Endothelial cell of umbilical vein (primary cell): ENCODE measurements at regions not wholly inside any gene's neighbourhood (a gene's known extent, or its start where the extent isn't known, plus 50 kb on each side); places are given as distances from the start of the nearest gene placed in this dataset.

Experiments used
- BruUV-seq: library from RNA; stranded (reverse); fragments of 400-500 nt; replicated peaks from 2 replicates; lab custom pipeline; 2021; lab: Mats Ljungman, UMichigan
- CTCF ChIA-PET: fragments of 300-600, 350-600 bp; sonication (Branson Sonifier 250); formaldehyde crosslinking; loops from one replicate; lab custom pipeline; 2021; ENCODE audit warnings: antibody characterized with exemption, inconsistent platforms; lab: Charles Lee
- POLR2A ChIA-PET: fragments of 300-600, 350-600 bp; sonication (Branson Sonifier 250); formaldehyde crosslinking; loops from one replicate; lab custom pipeline; 2021; ENCODE audit warnings: antibody characterized with exemption, inconsistent platforms; lab: Charles Lee
- DNase-seq: peaks from one replicate; pipeline ENCODE4 v3.0.0-alpha.2; 2011; ENCODE audit warnings: low read depth, low spot score
- FAIRE-seq: peaks from 2 replicates; lab custom pipeline; 2011; peaks lifted over from hg19 to GRCh38; lab: Jason Lieb, UNC
- H2AFZ ChIP-seq: 2 replicates; pipeline ENCODE4 v1.6.0; 2012; ENCODE audit warnings: low read depth, low read length, control low read depth, inconsistent platforms
- H3K27ac ChIP-seq: 2 replicates; pipeline ENCODE4 v1.5.1; 2011; ENCODE audit warnings: low read depth, mild to moderate bottlenecking, control low read depth, low read length, moderate library complexity; ENCODE audit not compliant: insufficient read depth
- H3K27me3 ChIP-seq, 2 experiments: 2 replicates each; pipeline versions ENCODE4 v1.6.0 to v1.6.1; 2011; ENCODE audit warnings: low read length in 2 of 2, mixed read lengths in 1 of 2; ENCODE audit not compliant: control insufficient read depth in 2 of 2, insufficient read depth in 2 of 2
- H3K36me3 ChIP-seq, 2 experiments: 2 replicates in 1 of 2; 3 replicates in 1 of 2; pipeline ENCODE4 v1.5.1; 2011; ENCODE audit warnings: low read length in 2 of 2, mild to moderate bottlenecking in 1 of 2, moderate library complexity in 1 of 2; ENCODE audit not compliant: control insufficient read depth in 2 of 2, insufficient read depth in 2 of 2; ENCODE audit errors: extremely low read depth in 1 of 2
- H3K4me1 ChIP-seq: 3 replicates; pipeline ENCODE4 v1.5.1; 2011; ENCODE audit warnings: mild to moderate bottlenecking, low read length; ENCODE audit not compliant: control insufficient read depth, insufficient read depth; ENCODE audit errors: extremely low read depth
- H3K4me2 ChIP-seq: 2 replicates; pipeline ENCODE4 v1.6.1; 2011; ENCODE audit warnings: low read length, control low read depth, mixed read lengths; ENCODE audit not compliant: insufficient read depth
- H3K4me3 ChIP-seq, 3 experiments: fragments of 200-600 bp in 1 of 3; sonication (generic), shearing (Covaris generic) in 1 of 3; replicated peaks in 1 of 3; 2 replicates each; pipeline ENCODE4 v1.5.1; 2011 to 2016; ENCODE audit warnings: control low read depth in 3 of 3, low read length in 3 of 3, mild to moderate bottlenecking in 2 of 3, inconsistent platforms in 1 of 3, low read depth in 1 of 3, moderate library complexity in 1 of 3; ENCODE audit not compliant: insufficient read depth in 1 of 3
- H3K79me2 ChIP-seq: 2 replicates; pipeline ENCODE4 v1.6.0; 2012; ENCODE audit warnings: low read length, inconsistent platforms; ENCODE audit not compliant: control insufficient read depth, insufficient read depth
- H3K9ac ChIP-seq: replicated peaks from 2 replicates; pipeline ENCODE3; 2011; ENCODE audit warnings: low read length, control low read depth; ENCODE audit not compliant: insufficient read depth; ENCODE audit errors: extremely low read depth
- H3K9me1 ChIP-seq: replicated peaks from 3 replicates; pipeline ENCODE4 v1.6.0; 2011; ENCODE audit warnings: mild to moderate bottlenecking, low read length; ENCODE audit not compliant: control insufficient read depth, insufficient read depth; ENCODE audit errors: extremely low read depth
- H3K9me3 ChIP-seq: replicated peaks from 2 replicates; pipeline ENCODE4 v1.5.1; 2012; ENCODE audit warnings: low read length, inconsistent platforms; ENCODE audit not compliant: control insufficient read depth, insufficient read depth
- H4K20me1 ChIP-seq: replicated peaks from 2 replicates; pipeline ENCODE3; 2011; ENCODE audit warnings: mild to moderate bottlenecking, low read length; ENCODE audit not compliant: control insufficient read depth, insufficient read depth; ENCODE audit errors: extremely low read depth
- CTCF ChIP-seq, 2 donors: IDR thresholded peaks; 1 replicate in 1 of 2; 2 replicates in 1 of 2; pipeline ENCODE4 v1.5.1; 2011; ENCODE audit warnings: low read length in 2 of 2, mild to moderate bottlenecking in 2 of 2, moderate library complexity in 2 of 2, control low read depth in 1 of 2, inconsistent platforms in 1 of 2, low read depth in 1 of 2; ENCODE audit not compliant: insufficient read depth in 1 of 2; ENCODE audit errors: extremely low read depth in 1 of 2
- EZH2 ChIP-seq: IDR thresholded peaks from 2 replicates; pipeline ENCODE4 v1.6.1; 2012; ENCODE audit warnings: borderline replicate concordance, low read depth, mild to moderate bottlenecking, moderate library complexity, low read length, inconsistent platforms; ENCODE audit not compliant: severe bottlenecking
- FOS ChIP-seq: IDR thresholded peaks from 2 replicates; pipeline ENCODE4 v1.6.1; 2011; ENCODE audit warnings: mild to moderate bottlenecking, low read length, moderate library complexity, borderline replicate concordance; ENCODE audit not compliant: insufficient read depth
- GATA2 ChIP-seq: IDR thresholded peaks from 2 replicates; pipeline ENCODE4 v1.7.0; 2011; ENCODE audit warnings: low read depth, mild to moderate bottlenecking, moderate library complexity, mixed read lengths, low read length; ENCODE audit not compliant: insufficient read length, insufficient read depth
- JUN ChIP-seq: IDR thresholded peaks from 2 replicates; pipeline ENCODE4 v1.6.1; 2011; ENCODE audit warnings: borderline replicate concordance, low read depth; ENCODE audit not compliant: insufficient read length, insufficient read depth
- MAX ChIP-seq: IDR thresholded peaks from 2 replicates; pipeline ENCODE4 v1.6.1; 2011; ENCODE audit not compliant: insufficient read depth, insufficient read length
- MYC ChIP-seq: IDR thresholded peaks from one replicate; pipeline ENCODE4 v1.6.1; 2011; ENCODE audit warnings: mild to moderate bottlenecking, low read depth, low read length
- POLR2A ChIP-seq: IDR thresholded peaks from 2 replicates; pipeline ENCODE4 v1.6.1; 2012; ENCODE audit warnings: low read depth, mild to moderate bottlenecking, control low read depth, low read length
- POLR2AphosphoS5 ChIP-seq: IDR thresholded peaks from 2 replicates; pipeline ENCODE4 v1.6.1; 2012; ENCODE audit warnings: low read depth, mild to moderate bottlenecking, control low read depth, low read length, moderate library complexity; ENCODE audit not compliant: insufficient read depth
- dilution Hi-C: fragments of 300-500 bp; cut with MboI; formaldehyde crosslinking; loops from one replicate; pipeline ENCODE4 v1.15.0; 2019; ENCODE audit warnings: low sequenced_read_pairs; ENCODE audit not compliant: extremely low pct_ligation_motif_present
- intact Hi-C: fragments of 100-400 bp; cut with micrococcal nuclease; formaldehyde crosslinking; loops from one replicate; pipeline ENCODE4 v1.10.0; 2022

- intact Hi-C loops: no loop called here
- no peak overlapping the region for H3K27ac ChIP-seq
- H3K79me2 ChIP-seq: no peaks in the 10 kb centered on the region
- DNase-seq (no peak), FAIRE-seq (no peak)
- H3K9me3 ChIP-seq: no peaks in the 10 kb centered on the region
- no peaks in the 10 kb centered on the region for H4K20me1 ChIP-seq
- H3K9me1 ChIP-seq: no peaks in the 10 kb centered on the region
- no peaks in the 10 kb centered on the region for H3K36me3 ChIP-seq
- ChIA-PET CTCF (interaction anchor here (1.2 to 1.8 kb wide), 2 partner anchors 19 to 186 kb away, joined by 3 to 4 read pairs; no protein-coding TSS in a partner anchor), POLR2A (no interaction called here)
- H3K4me2 ChIP-seq: no peak overlapping the region
- BruUV-seq: no TSS peak
- dilution Hi-C loops: no loop called here
- no peaks in the 10 kb centered on the region for H3K4me1 ChIP-seq
- TF ChIP-seq MYC (no peak), MAX (no peak), JUN (no peak), POLR2AphosphoS5 (no peak), EZH2 (no peak), FOS (no peak), CTCF (IDR thresholded peaks at IDR 0.05; ENCODE audit: extremely low read depth in 1 of 2, insufficient read depth in 1 of 2, low read depth in 1 of 2, low read length in 2 of 2) (no peak), POLR2A (no peak), GATA2 (no peak)
- H3K4me3 ChIP-seq: no peak overlapping the region
- no peak overlapping the region for H3K9ac ChIP-seq
- H3K27me3 ChIP-seq: peaks cover 0 to 1% of the 10 kb centered on the region in 2 experiments
- H2AFZ ChIP-seq: no peak overlapping the region
Observed at GRCh38 chr20:48041078-48041780, 255.9 kb upstream of the SULF2 start.
